Ovary (tissue), 7 donors: ENCODE measurements at regions not wholly inside any gene's neighbourhood (a gene's known extent, or its start where the extent isn't known, plus 50 kb on each side); places are given as distances from the start of the nearest gene placed in this dataset.

ENCODE experiments used
- DNase-seq, 5 donors: peaks; one replicate each; pipeline ENCODE4 v3.0.0-alpha.2; 2019 to 2020
- H3K27ac ChIP-seq, 2 donors: fragments of 200-600 bp; one replicate each; pipeline versions ENCODE4 v1.5.1 to v1.8.0; 2019 to 2022
- H3K27me3 ChIP-seq: fragments of 200-600 bp; one replicate; pipeline ENCODE4 v1.8.0; 2022
- H3K36me3 ChIP-seq: fragments of 200-600 bp; sonication (generic); one replicate; pipeline ENCODE4 v1.5.1; 2019
- H3K4me1 ChIP-seq: one replicate; pipeline ENCODE4 v1.8.1; 2013; ENCODE audit warnings: mild to moderate bottlenecking, moderate library complexity; ENCODE audit not compliant: insufficient read depth
- H3K4me3 ChIP-seq: fragments of 200-600 bp; sonication (generic); one replicate; pipeline ENCODE4 v1.5.1; 2017
- H3K9me3 ChIP-seq, 2 donors: fragments of 200-600 bp in 1 of 2; sonication (generic) in 1 of 2; one replicate each; pipeline versions ENCODE4 v1.5.1 to v1.8.1; 2013 to 2019; ENCODE audit warnings: mild to moderate bottlenecking in 1 of 2, moderate library complexity in 1 of 2
- CTCF ChIP-seq, 3 donors: fragments of 450-650 bp in 2 of 3; fragments of 200-600 bp in 1 of 3; IDR thresholded peaks; one replicate each; pipeline versions ENCODE4 v1.5.1 to v1.8.0; 2016 to 2022; ENCODE audit warnings: antibody characterized with exemption in 3 of 3, mild to moderate bottlenecking in 1 of 3
- EP300 ChIP-seq: sonication (generic); formaldehyde crosslinking; IDR thresholded peaks from one replicate; pipeline ENCODE4 v1.6.1; 2017; ENCODE audit warnings: antibody characterized with exemption
- POLR2A ChIP-seq: fragments of 450-650 bp; IDR thresholded peaks from one replicate; pipeline ENCODE4 v1.6.1; 2017; ENCODE audit warnings: antibody characterized with exemption, mild to moderate bottlenecking, moderate library complexity
- WGBS, 3 donors: extraction: QIAGEN DNeasy Blood & Tissue Kit in 1 of 3; methylation state at CpG; one replicate each; pipeline versions ENCODE4 v1.1.5 to v1.1.7; 2013 to 2017; 5-methylcytosine and 5-hydroxymethylcytosine counted together
- intact Hi-C, 4 donors: fragments of 100-400 bp; cut with DNase I; formaldehyde crosslinking; loops; one replicate each; pipeline versions ENCODE4 v1.11.0 to v1.15.1; 2022 to 2023
- donor health status: DM: no; HTN: no; CAD: no; lungs with moderate emphysema.
- donor health status: DM: no; HTN: no; CAD: no.
- donor health status: Bipolar disorder and iron deficiency.
- donor health status: DM: no; HTN: no; CAD: no.
- donor health status: DM: yes; HTN: yes; CAD: no.

GRCh38 chr17:17402558-17402957, 74.2 kb upstream of the MED9 start:
- Histone ChIP-seq H3K9me3 (no peaks in the 10 kb centered on the region), H3K36me3 (no peaks in the 10 kb centered on the region), H3K4me1 (no peaks in the 10 kb centered on the region), H3K4me3 (no peak overlapping the region), H3K27ac (no peak overlapping the region), H3K27me3 (no peaks in the 10 kb centered on the region)
- intact Hi-C loops = no loop called here
- no peak for DNase-seq
- WGBS, 3 donors = 69 to 77% (median 72%) methylated on average over 6 of the region's 6 CpGs
- TF ChIP-seq EP300 (no peak), POLR2A (no peak), CTCF (IDR thresholded peaks at IDR 0.05) (no peak)

GRCh38 chr17:17403065-17403464, 73.7 kb upstream of the MED9 start:
- Histone ChIP-seq H3K36me3 (no peaks in the 10 kb centered on the region), H3K4me3 (no peak overlapping the region), H3K9me3 (no peaks in the 10 kb centered on the region), H3K27me3 (no peaks in the 10 kb centered on the region), H3K27ac (no peak overlapping the region), H3K4me1 (no peaks in the 10 kb centered on the region)
- TF ChIP-seq CTCF (IDR thresholded peaks at IDR 0.05) = no peak
- no peak for TF ChIP-seq POLR2A
- TF ChIP-seq EP300 = no peak
- DNase-seq = no peak
- intact Hi-C loops = no loop called here
- WGBS, 3 donors = 59 to 63% (median 60%) methylated on average over 6 of the region's 6 CpGs

GRCh38 chr17:17403899-17404576, 72.8 kb upstream of the MED9 start:
- Histone ChIP-seq H3K4me1 (no peaks in the 10 kb centered on the region), H3K27ac (no peak overlapping the region)
- WGBS, 3 donors = 44 to 47% (median 45%) methylated on average over 17 of the region's 17 CpGs

GRCh38 chr17:17405673-17406072, 71.1 kb upstream of the MED9 start:
- no peak for TF ChIP-seq POLR2A
- no peak for TF ChIP-seq CTCF (IDR thresholded peaks at IDR 0.05)
- TF ChIP-seq EP300 = no peak
- Histone ChIP-seq H3K27ac (no peak overlapping the region), H3K36me3 (no peaks in the 10 kb centered on the region), H3K4me1 (no peaks in the 10 kb centered on the region), H3K27me3 (no peaks in the 10 kb centered on the region), H3K4me3 (no peak overlapping the region), H3K9me3 (no peaks in the 10 kb centered on the region)
- 79 to 89% (median 87%) methylated on average over 2 of the region's 2 CpGs for WGBS, 3 donors
- intact Hi-C loops = no loop called here
- no peak for DNase-seq

More at GRCh38 chr17:17403899-17404576, 72.8 kb upstream of the MED9 start:
- H3K9me3 ChIP-seq = no peaks in the 10 kb centered on the region
- no peaks in the 10 kb centered on the region for H3K27me3 ChIP-seq
- intact Hi-C loops = no loop called here
- H3K4me3 ChIP-seq = no peak overlapping the region
- H3K36me3 ChIP-seq = no peaks in the 10 kb centered on the region
- no peak for DNase-seq
- TF ChIP-seq EP300 (no peak), POLR2A (no peak), CTCF (IDR thresholded peaks at IDR 0.05) (no peak)
